Keratinocyte (primary cell): ENCODE measurements at regions not wholly inside any gene's neighbourhood (a gene's known extent, or its start where the extent isn't known, plus 50 kb on each side); places are given as distances from the start of the nearest gene placed in this dataset.

Experiments used
- DNase-seq: peaks from one replicate; pipeline ENCODE4 v3.0.0-alpha.2; 2011; ENCODE audit warnings: low read depth, missing footprints, low spot score
- FAIRE-seq: peaks from 2 replicates; lab custom pipeline; 2011; peaks lifted over from hg19 to GRCh38; lab: Jason Lieb, UNC
- H2AFZ ChIP-seq: 2 replicates; pipeline ENCODE4 v1.6.0; 2012; ENCODE audit warnings: low read length, control low read depth, inconsistent platforms; ENCODE audit not compliant: control insufficient read depth
- H3K27ac ChIP-seq: 2 replicates; pipeline ENCODE4 v1.5.1; 2011; ENCODE audit warnings: low read length; ENCODE audit not compliant: control insufficient read depth, insufficient read depth
- H3K27me3 ChIP-seq: 3 replicates; pipeline ENCODE4 v1.6.0; 2011; ENCODE audit warnings: low read length; ENCODE audit not compliant: control insufficient read depth, insufficient read depth; ENCODE audit errors: extremely low read depth
- H3K36me3 ChIP-seq, 2 experiments: 2 replicates in 1 of 2; 3 replicates in 1 of 2; pipeline ENCODE4 v1.5.1; 2011; ENCODE audit warnings: low read length in 2 of 2, mild to moderate bottlenecking in 1 of 2; ENCODE audit not compliant: control insufficient read depth in 2 of 2, insufficient read depth in 2 of 2; ENCODE audit errors: extremely low read depth in 1 of 2
- H3K4me1 ChIP-seq: 3 replicates; pipeline ENCODE4 v1.5.1; 2011; ENCODE audit warnings: low read length; ENCODE audit not compliant: control insufficient read depth, insufficient read depth; ENCODE audit errors: extremely low read depth
- H3K4me2 ChIP-seq: 3 replicates; pipeline ENCODE4 v1.6.0; 2011; ENCODE audit warnings: low read depth, low read length; ENCODE audit not compliant: control insufficient read depth, insufficient read depth; ENCODE audit errors: extremely low read depth
- H3K4me3 ChIP-seq, 3 experiments: fragments of 200-600 bp in 1 of 3; sonication (generic) in 1 of 3; 2 replicates in 2 of 3; 3 replicates in 1 of 3; pipeline ENCODE4 v1.5.1; 2011 to 2016; ENCODE audit warnings: low read length in 3 of 3, mild to moderate bottlenecking in 3 of 3, control low read depth in 2 of 3, inconsistent platforms in 1 of 3, low read depth in 1 of 3, mixed read lengths in 1 of 3, mixed run types in 1 of 3, moderate library complexity in 1 of 3; ENCODE audit not compliant: control insufficient read depth in 2 of 3, insufficient read depth in 2 of 3; ENCODE audit errors: extremely low read depth in 1 of 3
- H3K79me2 ChIP-seq: 2 replicates; pipeline ENCODE4 v1.6.0; 2012; ENCODE audit warnings: low read length; ENCODE audit not compliant: control insufficient read depth, insufficient read depth
- H3K9ac ChIP-seq: 3 replicates; pipeline ENCODE4 v1.6.0; 2011; ENCODE audit warnings: low read length; ENCODE audit not compliant: control insufficient read depth, insufficient read depth; ENCODE audit errors: extremely low read depth
- H3K9me1 ChIP-seq: 3 replicates; pipeline ENCODE4 v1.6.0; 2011; ENCODE audit warnings: low read length; ENCODE audit not compliant: control insufficient read depth, insufficient read depth; ENCODE audit errors: extremely low read depth
- H3K9me3 ChIP-seq: 2 replicates; pipeline ENCODE4 v1.5.1; 2012; ENCODE audit warnings: low read depth, low read length; ENCODE audit not compliant: control insufficient read depth
- H4K20me1 ChIP-seq: 3 replicates; pipeline ENCODE4 v1.6.0; 2011; ENCODE audit warnings: low read length; ENCODE audit not compliant: control insufficient read depth, insufficient read depth; ENCODE audit errors: extremely low read depth
- CTCF ChIP-seq, 3 experiments: IDR thresholded peaks in 1 of 3; conservative IDR thresholded peaks in 1 of 3; optimal IDR thresholded peaks in 1 of 3; 2 replicates in 2 of 3; 3 replicates in 1 of 3; pipeline versions ENCODE3 to v1.5.1; 2011; ENCODE audit warnings: low read length in 3 of 3, mild to moderate bottlenecking in 3 of 3, moderate library complexity in 2 of 3, control low read depth in 1 of 3, inconsistent platforms in 1 of 3; ENCODE audit not compliant: insufficient read depth in 2 of 3; ENCODE audit errors: extremely low read depth in 1 of 3
- EZH2 ChIP-seq: IDR thresholded peaks from one replicate; pipeline ENCODE4 v1.6.1; 2012; ENCODE audit warnings: inconsistent platforms, mild to moderate bottlenecking, low read length, moderate library complexity
- dilution Hi-C: fragments of 300-500 bp; cut with MboI; formaldehyde crosslinking; loops from one replicate; pipeline ENCODE4 v1.7.0; 2020; ENCODE audit warnings: low sequenced_read_pairs; ENCODE audit not compliant: extremely low pct_ligation_motif_present

- Histone ChIP-seq H3K4me2 (peak overlapping the region; percentile 40), H3K9ac (no peak overlapping the region), H3K79me2 (no peaks in the 10 kb centered on the region), H3K27me3 (no peaks in the 10 kb centered on the region), H3K4me3 (no peak overlapping the region), H3K36me3 (no peaks in the 10 kb centered on the region), H4K20me1 (no peaks in the 10 kb centered on the region), H3K9me1 (no peaks in the 10 kb centered on the region), H3K4me1 (peaks cover 16% of the 10 kb centered on the region), H3K27ac (no peak overlapping the region), H2AFZ (peak overlapping the region; percentile 53), H3K9me3 (no peaks in the 10 kb centered on the region)
- no peak for TF ChIP-seq CTCF (optimal IDR thresholded peaks at IDR 0.05 in 1 of 3, IDR thresholded peaks at IDR 0.05 in 1 of 3, conservative IDR thresholded peaks at IDR 0.05 in 1 of 3; ENCODE audit: extremely low read depth in 1 of 3, insufficient read depth in 2 of 3, low read length in 3 of 3)
- TF ChIP-seq EZH2: no peak
- DNase-seq: peak; percentile 49
- FAIRE-seq: peak; percentile 92
- dilution Hi-C loops: no loop called here
These were observed 263.0 kb upstream of the E2F7 start for GRCh38 chr12:77328326-77328725.

GRCh38 chr12:77325511-77326236 lies 260.3 kb upstream of the E2F7 start:
- Histone ChIP-seq H3K4me2 (peak overlapping the region; percentile 84), H3K4me1 (peaks cover 16% of the 10 kb centered on the region), H3K9me3 (no peaks in the 10 kb centered on the region), H2AFZ (peak overlapping the region; percentile 71), H3K9ac (no peak overlapping the region), H3K9me1 (no peaks in the 10 kb centered on the region), H3K27me3 (no peaks in the 10 kb centered on the region), H3K79me2 (no peaks in the 10 kb centered on the region), H3K27ac (no peak overlapping the region), H4K20me1 (no peaks in the 10 kb centered on the region), H3K4me3 (peak overlapping the region; percentile 54 to 78 (median 76)), H3K36me3 (no peaks in the 10 kb centered on the region)
- no peak for DNase-seq
- TF ChIP-seq CTCF (optimal IDR thresholded peaks at IDR 0.05 in 1 of 3, IDR thresholded peaks at IDR 0.05 in 1 of 3, conservative IDR thresholded peaks at IDR 0.05 in 1 of 3; ENCODE audit: extremely low read depth in 1 of 3, insufficient read depth in 2 of 3, low read length in 3 of 3) (no peak), EZH2 (no peak)
- dilution Hi-C loops: no loop called here
- no peak for FAIRE-seq
